HL-60 (cell line): ENCODE measurements at regions not wholly inside any gene's neighbourhood (a gene's known extent, or its start where the extent isn't known, plus 50 kb on each side); places are given as distances from the start of the nearest gene placed in this dataset.

Experiments used
- DNase-seq, 2 experiments: peaks; one replicate each; pipeline ENCODE4 v3.0.0-alpha.2; 2010 to 2020; ENCODE audit warnings: low read depth in 1 of 2, low spot score in 1 of 2
- H3K27ac ChIP-seq: fragments of 250-450 bp; sonication (Bioruptor Pico); replicated peaks from 2 replicates; pipeline ENCODE4 v1.5.1; 2020; ENCODE audit warnings: mild to moderate bottlenecking, moderate library complexity
- H3K27me3 ChIP-seq: fragments of 250-450 bp; sonication (Bioruptor Pico); 2 replicates; pipeline ENCODE4 v1.5.1; 2021; ENCODE audit warnings: mild to moderate bottlenecking, moderate library complexity; ENCODE audit not compliant: insufficient read depth, poor library complexity, severe bottlenecking
- H3K4me3 ChIP-seq: replicated peaks from 2 replicates; pipeline ENCODE4 v1.5.1; 2011; ENCODE audit warnings: mild to moderate bottlenecking, control low read depth, low read length; ENCODE audit not compliant: insufficient read depth
- CTCF ChIP-seq: IDR thresholded peaks from one replicate; pipeline ENCODE4 v1.5.1; 2011; ENCODE audit warnings: low read length, control low read depth, inconsistent platforms; ENCODE audit not compliant: insufficient read depth
- GABPA ChIP-seq: IDR thresholded peaks from 2 replicates; pipeline ENCODE4 v1.6.1; 2012; ENCODE audit warnings: low read depth
- POLR2AphosphoS5 ChIP-seq: IDR thresholded peaks from 2 replicates; pipeline ENCODE4 v1.6.1; 2012; ENCODE audit warnings: low read depth
- REST ChIP-seq: IDR thresholded peaks from 2 replicates; pipeline ENCODE4 v1.6.1; 2012; ENCODE audit warnings: low read depth; ENCODE audit not compliant: insufficient replicate concordance
- SPI1 ChIP-seq: IDR thresholded peaks from 2 replicates; pipeline ENCODE4 v1.6.1; 2012; ENCODE audit warnings: low read depth, mild to moderate bottlenecking, borderline replicate concordance

GRCh38 chr4:167767281-167767680 lies 325.1 kb upstream of the ANXA10 start:
- H3K27ac ChIP-seq, result no peak overlapping the region
- no peak overlapping the region for H3K4me3 ChIP-seq
- TF ChIP-seq REST (no peak), POLR2AphosphoS5 (no peak), CTCF (no peak)
- DNase-seq, result no peak
- H3K27me3 ChIP-seq, result no peaks in the 10 kb centered on the region

- DNase-seq, result no peak
These were observed 317.7 kb upstream of the ANXA10 start for GRCh38 chr4:167774646-167775045.

GRCh38 chr4:167775375-167775774 lies 317.0 kb upstream of the ANXA10 start:
- no peak for TF ChIP-seq SPI1
- TF ChIP-seq GABPA, result no peak
- TF ChIP-seq CTCF, result no peak
- TF ChIP-seq REST, result no peak
- no peak for TF ChIP-seq POLR2AphosphoS5

More at GRCh38 chr4:167774646-167775045, 317.7 kb upstream of the ANXA10 start:
- Histone ChIP-seq H3K27me3 (no peaks in the 10 kb centered on the region), H3K27ac (no peak overlapping the region), H3K4me3 (no peak overlapping the region)
- no peak for TF ChIP-seq SPI1
- TF ChIP-seq REST, result no peak
- no peak for TF ChIP-seq POLR2AphosphoS5
- no peak for TF ChIP-seq CTCF
- no peak for TF ChIP-seq GABPA

More at GRCh38 chr4:167775375-167775774, 317.0 kb upstream of the ANXA10 start:
- no peak overlapping the region for H3K4me3 ChIP-seq
- H3K27ac ChIP-seq, result no peak overlapping the region
- no peak for DNase-seq
- H3K27me3 ChIP-seq, result no peaks in the 10 kb centered on the region
